CD4-positive, alpha-beta T cell (primary cell): ENCODE measurements at regions not wholly inside any gene's neighbourhood (a gene's known extent, or its start where the extent isn't known, plus 50 kb on each side); places are given as distances from the start of the nearest gene placed in this dataset.

ENCODE experiments used
- ATAC-seq: fragments of 200-7000 bp; cut with Tn5 transposase; one replicate; pipeline ENCODE4 v1.10.0; 2022; ENCODE audit warnings: mild to moderate bottlenecking; ENCODE audit not compliant: poor library complexity
- CTCF ChIA-PET: fragments of 350-600 bp; sonication (Branson Sonifier 250); formaldehyde crosslinking; loops from one replicate; lab custom pipeline; 2021; ENCODE audit warnings: antibody characterized with exemption, inconsistent platforms; lab: Charles Lee
- POLR2A ChIA-PET: fragments of 350-600 bp; sonication (Branson Sonifier 250); formaldehyde crosslinking; loops from one replicate; lab custom pipeline; 2021; ENCODE audit warnings: antibody characterized with exemption, inconsistent platforms; lab: Charles Lee
- DNase-seq, 14 experiments: peaks; one replicate each; pipeline ENCODE4 v3.0.0-alpha.2; 2013 to 2020; ENCODE audit warnings: mixed read lengths in 2 of 14
- H3K27ac ChIP-seq, 2 donors: one replicate each; pipeline versions ENCODE4 v1.5.1 to v1.7.0; 2013; ENCODE audit warnings: low read length in 2 of 2, low read depth in 1 of 2, mild to moderate bottlenecking in 1 of 2
- H3K27me3 ChIP-seq, 2 experiments: 1 replicate in 1 of 2; 2 replicates in 1 of 2; pipeline versions ENCODE4 v1.6.1 to v1.7.0; 2013; ENCODE audit warnings: low read length in 2 of 2, control low read depth in 1 of 2, mild to moderate bottlenecking in 1 of 2, moderate library complexity in 1 of 2; ENCODE audit not compliant: insufficient read depth in 2 of 2, control insufficient read depth in 1 of 2
- H3K36me3 ChIP-seq: one replicate; pipeline ENCODE4 v1.6.1; 2013; ENCODE audit warnings: low read length, control low read depth; ENCODE audit not compliant: insufficient read depth
- H3K4me1 ChIP-seq: one replicate; pipeline ENCODE4 v1.6.1; 2013; ENCODE audit warnings: low read length, control low read depth; ENCODE audit not compliant: insufficient read depth
- H3K4me3 ChIP-seq: one replicate; pipeline ENCODE4 v1.5.1; 2013; ENCODE audit warnings: mild to moderate bottlenecking, low read length, moderate library complexity
- H3K9me3 ChIP-seq, 2 experiments: 1 replicate in 1 of 2; 2 replicates in 1 of 2; pipeline versions ENCODE4 v1.6.1 to v1.7.0; 2013; ENCODE audit warnings: low read length in 2 of 2, mild to moderate bottlenecking in 2 of 2, control low read depth in 1 of 2, moderate library complexity in 1 of 2; ENCODE audit not compliant: control insufficient read depth in 1 of 2, insufficient read depth in 1 of 2
- H3K27ac Mint-ChIP-seq: one replicate; pipeline ENCODE4 v1.8.0; 2020; ENCODE audit warnings: mixed read lengths
- H3K27me3 Mint-ChIP-seq: one replicate; pipeline ENCODE4 v1.8.0; 2021; ENCODE audit warnings: mixed read lengths
- H3K36me3 Mint-ChIP-seq: one replicate; pipeline ENCODE4 v1.8.0; 2021; ENCODE audit warnings: low read depth, mixed read lengths
- H3K4me1 Mint-ChIP-seq: one replicate; pipeline ENCODE4 v1.8.0; 2021; ENCODE audit warnings: low read depth, mixed read lengths
- H3K4me3 Mint-ChIP-seq: one replicate; pipeline ENCODE4 v1.8.0; 2020; ENCODE audit warnings: mild to moderate bottlenecking, mixed read lengths
- H3K9me3 Mint-ChIP-seq: one replicate; pipeline ENCODE4 v1.8.0; 2020; ENCODE audit warnings: mixed read lengths
- CTCF ChIP-seq: fragments of 200-600 bp; IDR thresholded peaks from one replicate; pipeline ENCODE4 v1.8.0; 2022; ENCODE audit warnings: antibody characterized with exemption, mild to moderate bottlenecking
- intact Hi-C, 2 experiments: fragments of 100-400 bp; cut with DNase I in 1 of 2; cut with micrococcal nuclease in 1 of 2; formaldehyde crosslinking; loops; one replicate each; pipeline versions ENCODE4 v1.15.1 to v1.9.0; 2023 to 2025; cut with DNase I, micrococcal nuclease

- peaks cover 4% of the 10 kb centered on the region for H3K36me3 Mint-ChIP-seq
- no peaks in the 10 kb centered on the region for H3K4me1 Mint-ChIP-seq
- no peak overlapping the region for H3K27ac Mint-ChIP-seq
- H3K9me3 Mint-ChIP-seq, result peaks cover 4% of the 10 kb centered on the region
- POLR2A ChIA-PET, result no interaction called here
- H3K4me3 ChIP-seq, result no peak overlapping the region
- no peaks in the 10 kb centered on the region for H3K27me3 Mint-ChIP-seq
- no peaks in the 10 kb centered on the region for H3K36me3 ChIP-seq
- H3K27me3 ChIP-seq, result no peaks in the 10 kb centered on the region
- H3K4me3 Mint-ChIP-seq, result no peak overlapping the region
- intact Hi-C loops, result no loop called here
- CTCF ChIA-PET, result no interaction called here
- ATAC-seq (no peak), DNase-seq (no peak)
- no peak overlapping the region for H3K27ac ChIP-seq
- TF ChIP-seq CTCF, result no peak
- no peaks in the 10 kb centered on the region for H3K4me1 ChIP-seq
- H3K9me3 ChIP-seq, result peaks cover 0 to 4% of the 10 kb centered on the region in 2 experiments
Observed at GRCh38 chr7:33710608-33711007, 194.7 kb upstream of the BMPER start.

- intact Hi-C loops, result no loop called here
- Histone ChIP-seq H3K4me3 (no peak overlapping the region), H3K4me1 (no peaks in the 10 kb centered on the region), H3K9me3 (peaks cover 0 to 4% of the 10 kb centered on the region in 2 experiments), H3K36me3 (no peaks in the 10 kb centered on the region), H3K27ac (no peak overlapping the region), H3K27me3 (no peaks in the 10 kb centered on the region)
- DNase-seq, result no peak
- no peaks in the 10 kb centered on the region for H3K4me1 Mint-ChIP-seq
- CTCF ChIA-PET, result interaction anchor here (0.8 kb wide), 1 partner anchor 35 kb away, joined by 3 read pairs; no protein-coding TSS in a partner anchor
- no peak for ATAC-seq
- no peak overlapping the region for H3K27ac Mint-ChIP-seq
- peaks cover 4% of the 10 kb centered on the region for H3K9me3 Mint-ChIP-seq
- TF ChIP-seq CTCF, result no peak
- H3K4me3 Mint-ChIP-seq, result no peak overlapping the region
- POLR2A ChIA-PET, result no interaction called here
- no peaks in the 10 kb centered on the region for H3K27me3 Mint-ChIP-seq
- peaks cover 4% of the 10 kb centered on the region for H3K36me3 Mint-ChIP-seq
Observed at GRCh38 chr7:33711231-33712019, 193.9 kb upstream of the BMPER start.

GRCh38 chr7:33712020-33712414 is 193.3 kb upstream of the BMPER start:
- DNase-seq, result no peak
- ChIA-PET CTCF (interaction anchor here (0.8 kb wide), 1 partner anchor 36 kb away, joined by 3 read pairs; no protein-coding TSS in a partner anchor), POLR2A (no interaction called here)
- no peaks in the 10 kb centered on the region for H3K27me3 Mint-ChIP-seq
- Histone ChIP-seq H3K27ac (no peak overlapping the region), H3K4me1 (no peaks in the 10 kb centered on the region), H3K4me3 (no peak overlapping the region), H3K36me3 (no peaks in the 10 kb centered on the region), H3K9me3 (peaks cover 0 to 4% of the 10 kb centered on the region in 2 experiments), H3K27me3 (no peaks in the 10 kb centered on the region)
- no peak overlapping the region for H3K27ac Mint-ChIP-seq
- TF ChIP-seq CTCF, result no peak
- H3K36me3 Mint-ChIP-seq, result peaks cover 4% of the 10 kb centered on the region
- H3K9me3 Mint-ChIP-seq, result peaks cover 4% of the 10 kb centered on the region
- H3K4me1 Mint-ChIP-seq, result no peaks in the 10 kb centered on the region
- intact Hi-C loops, result no loop called here
- H3K4me3 Mint-ChIP-seq, result no peak overlapping the region
- no peak for ATAC-seq
